AG10803 (cell line): ENCODE measurements at regions not wholly inside any gene's neighbourhood (a gene's known extent, or its start where the extent isn't known, plus 50 kb on each side); places are given as distances from the start of the nearest gene placed in this dataset.

Experiments
- DNase-seq: peaks from one replicate; pipeline ENCODE4 v3.0.0; 2010; ENCODE audit warnings: low read depth
- H3K4me3 ChIP-seq: 2 replicates; pipeline ENCODE4 v1.5.1; 2011; ENCODE audit warnings: mild to moderate bottlenecking, low read length, control low read depth
- CTCF ChIP-seq: conservative IDR thresholded peaks from 2 replicates; pipeline ENCODE4 v1.5.1; 2011; ENCODE audit warnings: mild to moderate bottlenecking, low read length, control low read depth, inconsistent platforms

GRCh38 chr1:47506053-47506452, 68.2 kb downstream of the FOXD2 start:
- TF ChIP-seq CTCF: no peak
- no peak overlapping the region for H3K4me3 ChIP-seq
- DNase-seq: no peak

- TF ChIP-seq CTCF: no peak
- no peak overlapping the region for H3K4me3 ChIP-seq
- DNase-seq: no peak
These were observed 69.3 kb downstream of the FOXD2 start for GRCh38 chr1:47507144-47507543.

GRCh38 chr1:47507881-47508701, 70.2 kb downstream of the FOXD2 start:
- no peak for DNase-seq
- TF ChIP-seq CTCF: no peak
- no peak overlapping the region for H3K4me3 ChIP-seq

- no peak for TF ChIP-seq CTCF
- peak; percentile 27 for DNase-seq
- H3K4me3 ChIP-seq: no peak overlapping the region
These were observed 71.0 kb downstream of the FOXD2 start for GRCh38 chr1:47508702-47509431.

GRCh38 chr1:47510282-47510811, 72.5 kb downstream of the FOXD2 start:
- no peak for TF ChIP-seq CTCF
- no peak overlapping the region for H3K4me3 ChIP-seq
- DNase-seq: no peak

- TF ChIP-seq CTCF: no peak
- H3K4me3 ChIP-seq: no peak overlapping the region
- no peak for DNase-seq
These were observed 74.0 kb downstream of the FOXD2 start for GRCh38 chr1:47511825-47512224.

- DNase-seq: no peak
- no peak for TF ChIP-seq CTCF
- no peak overlapping the region for H3K4me3 ChIP-seq
These were observed 75.5 kb downstream of the FOXD2 start for GRCh38 chr1:47513393-47513792.
